Stimulated activated CD4-positive, alpha-beta T cell treated with anti-CD3 and anti-CD28 coated beads, Interleukin-1b, Interleukin-23, amount 100 ng/mL, for 1 hour (primary cell): ENCODE measurements at regions not wholly inside any gene's neighbourhood (a gene's known extent, or its start where the extent isn't known, plus 50 kb on each side); places are given as distances from the start of the nearest gene placed in this dataset.
"Not testable (repeated sequence)": the region's sequence is repeated elsewhere in the genome, so short reads cannot be mapped to it uniquely, and the experiment has no call there.

Source experiments
- DNase-seq, 2 donors: peaks; one replicate each; pipeline ENCODE4 v3.0.0-alpha.2; 2020; ENCODE audit warnings: low read depth in 2 of 2

GRCh38 chr22:25456300-25457043 lies 108.0 kb upstream of the GRK3 start:
- not testable (repeated sequence) for DNase-seq

GRCh38 chr22:25458631-25459030 lies 105.8 kb upstream of the GRK3 start:
- not testable (repeated sequence) for DNase-seq

- DNase-seq = not testable (repeated sequence)
Measured at GRCh38 chr22:25460682-25461081, 103.8 kb upstream of the GRK3 start.

- no peak for DNase-seq
Measured at GRCh38 chr22:25461301-25461700, 103.2 kb upstream of the GRK3 start.

GRCh38 chr22:25462474-25463346 lies 101.8 kb upstream of the GRK3 start:
- DNase-seq = peak; percentile 29 to 53

- DNase-seq = not testable (repeated sequence)
Measured at GRCh38 chr22:25463347-25463628, 101.2 kb upstream of the GRK3 start.

GRCh38 chr22:25464326-25464725 lies 100.1 kb upstream of the GRK3 start:
- DNase-seq = not testable (repeated sequence)

- no peak for DNase-seq
Measured at GRCh38 chr22:25465949-25466348, 98.5 kb upstream of the GRK3 start.

- DNase-seq = no peak
Measured at GRCh38 chr22:25472382-25472781, 92.1 kb upstream of the GRK3 start.

- no peak for DNase-seq
Measured at GRCh38 chr22:25475257-25476022, 89.0 kb upstream of the GRK3 start.

GRCh38 chr22:25477358-25477757 lies 87.1 kb upstream of the GRK3 start:
- no peak for DNase-seq

- DNase-seq = no peak
Measured at GRCh38 chr22:25478111-25478510, 86.4 kb upstream of the GRK3 start.

- DNase-seq = no peak
Measured at GRCh38 chr22:25478528-25478927, 85.9 kb upstream of the GRK3 start.

GRCh38 chr22:25480868-25481267 lies 83.6 kb upstream of the GRK3 start:
- not testable (repeated sequence) for DNase-seq

GRCh38 chr22:25482091-25482760 lies 82.2 kb upstream of the GRK3 start:
- no peak for DNase-seq

- no peak for DNase-seq
Measured at GRCh38 chr22:25482868-25483639, 81.4 kb upstream of the GRK3 start.

- DNase-seq = no peak
Measured at GRCh38 chr22:25483931-25484330, 80.5 kb upstream of the GRK3 start.

GRCh38 chr22:25484521-25485315 lies 79.8 kb upstream of the GRK3 start:
- DNase-seq = no peak

GRCh38 chr22:25485626-25486545 lies 78.6 kb upstream of the GRK3 start:
- no peak for DNase-seq
